ENCODE measurements at regions not wholly inside any gene's neighbourhood (a gene's known extent, or its start where the extent isn't known, plus 50 kb on each side); places are given as distances from the start of the nearest gene placed in this dataset.

DNA sequence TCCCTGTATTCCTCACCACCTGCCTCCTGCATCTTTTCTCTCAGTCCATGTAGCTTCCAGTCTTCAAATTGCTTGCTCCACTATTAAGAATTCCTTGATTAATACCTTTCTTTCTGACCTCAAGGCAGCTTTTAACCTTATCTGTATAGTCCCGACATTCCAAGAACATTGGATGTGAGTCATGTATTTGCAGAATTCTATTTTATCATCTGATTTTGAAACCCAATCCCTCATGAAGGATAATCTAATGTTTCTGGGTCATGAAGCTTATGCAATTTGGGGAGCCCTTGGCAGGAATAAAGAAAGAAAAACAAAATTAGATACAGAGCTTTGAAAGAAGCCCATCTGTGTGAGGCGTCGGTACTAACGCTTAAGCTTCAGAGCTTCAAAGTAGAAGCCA is 63.4 kb upstream of the CCND2 start:
- TF ChIP-seq POLR2AphosphoS5 (IDR thresholded peaks at IDR 0.05) (no peak), POLR2A (IDR thresholded peaks at IDR 0.05) (no peak), CTCF (IDR thresholded peaks at IDR 0.05) (no peak)
- Histone ChIP-seq H3K9me3 (no peaks in the 10 kb centered on the region), H3K36me3 (no peaks in the 10 kb centered on the region), H3K27ac (no peak overlapping the region), H3K4me1 (no peaks in the 10 kb centered on the region), H3K4me3 (no peak overlapping the region), H3K27me3 (peaks cover 0 to 9% of the 10 kb centered on the region in 2 donors)
- intact Hi-C loops (cut with DNase I; ENCODE audit: low total_unique reads): no loop called here
- DNase-seq (ENCODE audit: low spot score in 2 of 2): no peak

GRCh38 chr12:4206470-4206869 is 67.1 kb upstream of the CCND2 start:
- Histone ChIP-seq H3K27me3 (peaks cover 0 to 4% of the 10 kb centered on the region in 2 donors), H3K4me1 (no peaks in the 10 kb centered on the region), H3K36me3 (no peaks in the 10 kb centered on the region), H3K27ac (no peak overlapping the region), H3K9me3 (no peaks in the 10 kb centered on the region), H3K4me3 (no peak overlapping the region)
- DNase-seq (ENCODE audit: low spot score in 2 of 2): no peak
- intact Hi-C loops (cut with DNase I; ENCODE audit: low total_unique reads): no loop called here
- TF ChIP-seq POLR2A (IDR thresholded peaks at IDR 0.05): no peak
- no peak for TF ChIP-seq POLR2AphosphoS5 (IDR thresholded peaks at IDR 0.05)
- no peak for TF ChIP-seq CTCF (IDR thresholded peaks at IDR 0.05)

- no peaks in the 10 kb centered on the region for H3K4me1 ChIP-seq
- intact Hi-C loops (cut with DNase I; ENCODE audit: low total_unique reads): no loop called here
- DNase-seq (ENCODE audit: low spot score in 2 of 2): no peak
- TF ChIP-seq CTCF (IDR thresholded peaks at IDR 0.05) (no peak), POLR2AphosphoS5 (IDR thresholded peaks at IDR 0.05) (no peak), POLR2A (IDR thresholded peaks at IDR 0.05) (no peak)
- no peaks in the 10 kb centered on the region for H3K36me3 ChIP-seq
- no peaks in the 10 kb centered on the region for H3K9me3 ChIP-seq
- no peak overlapping the region for H3K4me3 ChIP-seq
- peaks cover 0 to 12% of the 10 kb centered on the region in 2 donors for H3K27me3 ChIP-seq
- H3K27ac ChIP-seq: no peak overlapping the region
Measured at GRCh38 chr12:4203772-4204376, 69.7 kb upstream of the CCND2 start.

DNA sequence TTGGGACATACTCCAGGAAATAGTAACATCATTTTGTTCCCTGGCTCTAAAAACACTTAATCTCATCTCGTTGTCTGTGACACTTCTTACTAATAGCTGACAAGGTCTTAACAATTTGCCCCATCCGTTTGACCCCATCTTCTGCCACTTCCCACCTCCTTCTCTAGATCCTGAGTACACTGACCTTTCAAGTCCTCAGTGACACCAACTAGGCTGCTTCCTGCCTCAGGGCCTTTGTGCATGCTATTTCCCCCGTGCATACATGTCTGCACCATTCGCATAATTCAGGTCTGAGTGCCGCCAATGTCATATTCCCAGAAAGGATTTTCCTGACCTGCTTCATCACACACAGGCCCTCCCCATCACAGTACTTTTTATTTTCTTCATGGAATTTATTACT is 70.6 kb upstream of the CCND2 start:
- Histone ChIP-seq H3K27ac (no peak overlapping the region), H3K36me3 (no peaks in the 10 kb centered on the region), H3K4me3 (no peak overlapping the region), H3K4me1 (no peaks in the 10 kb centered on the region), H3K9me3 (no peaks in the 10 kb centered on the region), H3K27me3 (peaks cover 0 to 12% of the 10 kb centered on the region in 2 donors)
- intact Hi-C loops (cut with DNase I; ENCODE audit: low total_unique reads): no loop called here
- DNase-seq (ENCODE audit: low spot score in 2 of 2): no peak
- no peak for TF ChIP-seq CTCF (IDR thresholded peaks at IDR 0.05)
- no peak for TF ChIP-seq POLR2AphosphoS5 (IDR thresholded peaks at IDR 0.05)
- TF ChIP-seq POLR2A (IDR thresholded peaks at IDR 0.05): no peak

DNA sequence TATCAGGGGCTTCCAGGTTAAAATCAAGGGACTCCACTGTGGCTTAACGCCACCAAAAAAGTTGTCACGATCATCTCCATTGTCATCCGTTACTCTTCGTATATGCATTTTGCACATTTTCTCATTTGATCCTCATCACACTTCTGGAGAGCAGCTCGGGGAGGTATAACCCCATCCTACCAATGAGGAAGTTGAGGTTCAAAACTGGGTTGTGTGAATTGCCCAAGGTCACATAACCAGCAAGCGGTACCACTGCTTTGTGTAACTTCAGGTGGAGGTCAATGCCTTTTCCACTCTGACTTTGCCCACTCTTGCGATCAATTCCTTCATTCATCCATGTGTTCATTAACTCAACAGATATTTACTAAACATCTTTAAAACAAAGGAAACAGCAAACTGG is 71.1 kb upstream of the CCND2 start:
- no peaks in the 10 kb centered on the region for H3K36me3 ChIP-seq
- H3K27ac ChIP-seq: no peak overlapping the region
- H3K27me3 ChIP-seq: peaks cover 0 to 12% of the 10 kb centered on the region in 2 donors
- intact Hi-C loops (cut with DNase I; ENCODE audit: low total_unique reads): no loop called here
- no peaks in the 10 kb centered on the region for H3K9me3 ChIP-seq
- H3K4me1 ChIP-seq: no peaks in the 10 kb centered on the region
- TF ChIP-seq POLR2AphosphoS5 (IDR thresholded peaks at IDR 0.05) (no peak), CTCF (IDR thresholded peaks at IDR 0.05) (no peak)
- no peak for DNase-seq (ENCODE audit: low spot score in 2 of 2)
- H3K4me3 ChIP-seq: no peak overlapping the region

Measured in breast epithelium (tissue), 4 donors.